OCI-LY3 (cell line): ENCODE measurements at regions not wholly inside any gene's neighbourhood (a gene's known extent, or its start where the extent isn't known, plus 50 kb on each side); places are given as distances from the start of the nearest gene placed in this dataset.
A peak's percentile ranks its signal among the peaks of the same experiment; 100 is the strongest.

Experiments used
- H2AFZ ChIP-seq: fragments of 200-600, 300-600 bp; shearing (Covaris generic); 2 replicates; pipeline ENCODE4 v1.6.0; 2014; ENCODE audit warnings: antibody characterized with exemption, low read depth, low read length
- H3K27ac ChIP-seq: fragments of 200-600, 300-600 bp; sonication (generic); 2 replicates; pipeline ENCODE4 v1.5.1; 2014; ENCODE audit warnings: mild to moderate bottlenecking, low read length, moderate library complexity, mixed read lengths
- H3K27me3 ChIP-seq: fragments of 200-600, 300-600 bp; sonication (generic); 2 replicates; pipeline ENCODE4 v1.6.1; 2014; ENCODE audit warnings: low read depth, low read length, mixed read lengths
- H3K36me3 ChIP-seq: fragments of 200-600, 300-600 bp; sonication (generic); replicated peaks from 2 replicates; pipeline ENCODE3; 2014; ENCODE audit warnings: low read depth, low read length, mixed read lengths
- H3K4me1 ChIP-seq: fragments of 300-600, 200-600 bp; sonication (generic); 2 replicates; pipeline ENCODE4 v1.6.1; 2014; ENCODE audit warnings: low read length, mixed read lengths
- H3K4me2 ChIP-seq: fragments of 200-600, 300-600 bp; sonication (generic); 2 replicates; pipeline ENCODE4 v1.6.1; 2014; ENCODE audit warnings: low read length, mixed read lengths
- H3K4me3 ChIP-seq: fragments of 300-600, 200-600 bp; sonication (generic); 2 replicates; pipeline ENCODE4 v1.5.1; 2014; ENCODE audit warnings: antibody characterized with exemption, mild to moderate bottlenecking, low read length, moderate library complexity
- H3K79me2 ChIP-seq: fragments of 300-600, 200-600 bp; shearing (Covaris generic); 2 replicates; pipeline ENCODE4 v1.6.1; 2014; ENCODE audit warnings: mild to moderate bottlenecking, low read length, mixed read lengths
- H3K9ac ChIP-seq: fragments of 300-600, 200-600 bp; shearing (Covaris generic); 2 replicates; pipeline ENCODE4 v1.6.0; 2014; ENCODE audit warnings: mild to moderate bottlenecking, low read length, moderate library complexity
- H3K9me3 ChIP-seq: fragments of 200-600, 300-600 bp; shearing (Covaris generic); 2 replicates; pipeline ENCODE4 v1.6.1; 2014; ENCODE audit warnings: low read length, mixed read lengths; ENCODE audit not compliant: insufficient read depth
- H4K20me1 ChIP-seq: fragments of 200-600, 300-600 bp; sonication (generic); 2 replicates; pipeline ENCODE4 v1.6.1; 2016; ENCODE audit warnings: low read length, mixed read lengths; ENCODE audit not compliant: insufficient read depth
- CTCF ChIP-seq: fragments of 200-600, 300-600 bp; sonication (generic); IDR thresholded peaks from 2 replicates; pipeline ENCODE4 v1.5.1; 2014; ENCODE audit warnings: antibody characterized with exemption, low read length, low read depth
- EZH2phosphoT487 ChIP-seq: fragments of 200-600 bp; shearing (Covaris generic); IDR thresholded peaks from 2 replicates; pipeline ENCODE4 v1.6.1; 2018; ENCODE audit warnings: antibody characterized with exemption, mixed run types, low read depth

GRCh38 chr14:53663709-53664108 is 292.9 kb downstream of the BMP4 start:
- no peaks in the 10 kb centered on the region for H3K9me3 ChIP-seq
- no peak overlapping the region for H3K27ac ChIP-seq
- no peak overlapping the region for H2AFZ ChIP-seq
- no peaks in the 10 kb centered on the region for H4K20me1 ChIP-seq
- no peaks in the 10 kb centered on the region for H3K36me3 ChIP-seq
- no peak overlapping the region for H3K4me3 ChIP-seq
- no peak overlapping the region for H3K9ac ChIP-seq
- H3K4me1 ChIP-seq = no peaks in the 10 kb centered on the region
- H3K4me2 ChIP-seq = no peak overlapping the region
- H3K27me3 ChIP-seq = no peaks in the 10 kb centered on the region
- TF ChIP-seq CTCF (peak; percentile 13; the same call in 1 of the 2 replicates), EZH2phosphoT487 (no peak)
- H3K79me2 ChIP-seq = no peaks in the 10 kb centered on the region

- peaks cover 26% of the 10 kb centered on the region for H3K27me3 ChIP-seq
- H2AFZ ChIP-seq = no peak overlapping the region
- no peak overlapping the region for H3K27ac ChIP-seq
- no peaks in the 10 kb centered on the region for H4K20me1 ChIP-seq
- H3K9me3 ChIP-seq = no peaks in the 10 kb centered on the region
- TF ChIP-seq CTCF (no peak), EZH2phosphoT487 (no peak)
- peak overlapping the region; percentile 64 for H3K4me2 ChIP-seq
- peaks cover 33% of the 10 kb centered on the region for H3K4me1 ChIP-seq
- H3K79me2 ChIP-seq = no peaks in the 10 kb centered on the region
- H3K4me3 ChIP-seq = peak overlapping the region; percentile 59
- H3K9ac ChIP-seq = no peak overlapping the region
- no peaks in the 10 kb centered on the region for H3K36me3 ChIP-seq
Measured at GRCh38 chr14:53655080-53655785, 301.4 kb downstream of the BMP4 start.

- no peaks in the 10 kb centered on the region for H3K36me3 ChIP-seq
- no peaks in the 10 kb centered on the region for H3K9me3 ChIP-seq
- TF ChIP-seq CTCF (no peak), EZH2phosphoT487 (no peak)
- no peak overlapping the region for H3K4me2 ChIP-seq
- no peak overlapping the region for H3K27ac ChIP-seq
- peaks cover 22% of the 10 kb centered on the region for H3K27me3 ChIP-seq
- no peak overlapping the region for H3K9ac ChIP-seq
- H4K20me1 ChIP-seq = no peaks in the 10 kb centered on the region
- H2AFZ ChIP-seq = no peak overlapping the region
- H3K79me2 ChIP-seq = no peaks in the 10 kb centered on the region
- H3K4me3 ChIP-seq = no peak overlapping the region
- H3K4me1 ChIP-seq = peaks cover 33% of the 10 kb centered on the region
Measured at GRCh38 chr14:53652068-53652467, 304.6 kb downstream of the BMP4 start.

GRCh38 chr14:53651096-53651740 is 305.4 kb downstream of the BMP4 start:
- Histone ChIP-seq H3K27me3 (peaks cover 14% of the 10 kb centered on the region), H3K36me3 (no peaks in the 10 kb centered on the region), H2AFZ (no peak overlapping the region), H3K79me2 (no peaks in the 10 kb centered on the region), H4K20me1 (no peaks in the 10 kb centered on the region), H3K4me1 (peaks cover 33% of the 10 kb centered on the region), H3K4me2 (0 out of 2 replicates have a peak overlapping the region, but pooled peaks have one; percentile 4), H3K9me3 (no peaks in the 10 kb centered on the region), H3K27ac (no peak overlapping the region), H3K4me3 (no peak overlapping the region), H3K9ac (no peak overlapping the region)
- TF ChIP-seq CTCF = no peak
- TF ChIP-seq EZH2phosphoT487 = no peak
